ENCODE measurements at regions not wholly inside any gene's neighbourhood (a gene's known extent, or its start where the extent isn't known, plus 50 kb on each side); places are given as distances from the start of the nearest gene placed in this dataset.
A peak's percentile ranks its signal among the peaks of the same experiment; 100 is the strongest.
"Not testable (repeated sequence)": the region's sequence is repeated elsewhere in the genome, so short reads cannot be mapped to it uniquely, and the experiment has no call there.

DNA sequence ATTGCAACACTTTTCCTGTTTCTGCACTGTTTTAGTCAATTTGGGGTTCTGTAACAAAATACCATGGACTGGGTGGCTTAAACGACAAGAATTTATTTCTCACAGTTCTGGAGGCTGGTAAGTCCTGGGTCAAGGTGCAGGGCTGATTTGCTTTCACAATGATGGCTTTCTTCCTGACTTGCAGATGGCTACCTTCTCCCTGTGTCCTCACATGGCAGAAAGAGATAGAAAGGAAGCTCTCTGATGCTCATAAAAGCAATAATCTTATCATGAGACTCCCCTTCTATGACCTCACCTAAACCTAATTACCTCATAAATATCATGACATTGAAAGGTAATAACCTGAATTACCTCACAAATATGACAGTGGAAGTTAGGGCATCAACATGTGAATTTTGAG, 511.5 kb upstream of the CITED2 start:
- DNase-seq: no peak

DNA sequence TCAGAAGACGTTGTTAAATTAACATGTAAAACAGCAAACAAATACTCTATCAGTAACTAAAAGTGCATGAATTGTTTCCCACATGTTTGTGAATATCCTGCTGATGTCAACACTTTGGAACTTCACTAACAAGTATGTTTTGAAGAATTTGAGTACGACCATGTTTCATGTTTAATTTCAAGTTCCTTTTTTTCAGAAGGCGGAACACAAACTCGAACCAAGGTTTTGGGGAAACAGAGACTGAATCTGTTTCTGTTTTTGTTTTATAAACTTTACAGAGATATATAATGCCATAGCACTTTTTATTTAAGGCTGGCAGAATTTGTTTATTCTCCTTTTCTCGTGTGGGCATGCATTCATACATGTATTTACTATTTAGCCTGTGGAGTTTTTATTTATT, 509.3 kb upstream of the CITED2 start:
- no peak for DNase-seq

DNA sequence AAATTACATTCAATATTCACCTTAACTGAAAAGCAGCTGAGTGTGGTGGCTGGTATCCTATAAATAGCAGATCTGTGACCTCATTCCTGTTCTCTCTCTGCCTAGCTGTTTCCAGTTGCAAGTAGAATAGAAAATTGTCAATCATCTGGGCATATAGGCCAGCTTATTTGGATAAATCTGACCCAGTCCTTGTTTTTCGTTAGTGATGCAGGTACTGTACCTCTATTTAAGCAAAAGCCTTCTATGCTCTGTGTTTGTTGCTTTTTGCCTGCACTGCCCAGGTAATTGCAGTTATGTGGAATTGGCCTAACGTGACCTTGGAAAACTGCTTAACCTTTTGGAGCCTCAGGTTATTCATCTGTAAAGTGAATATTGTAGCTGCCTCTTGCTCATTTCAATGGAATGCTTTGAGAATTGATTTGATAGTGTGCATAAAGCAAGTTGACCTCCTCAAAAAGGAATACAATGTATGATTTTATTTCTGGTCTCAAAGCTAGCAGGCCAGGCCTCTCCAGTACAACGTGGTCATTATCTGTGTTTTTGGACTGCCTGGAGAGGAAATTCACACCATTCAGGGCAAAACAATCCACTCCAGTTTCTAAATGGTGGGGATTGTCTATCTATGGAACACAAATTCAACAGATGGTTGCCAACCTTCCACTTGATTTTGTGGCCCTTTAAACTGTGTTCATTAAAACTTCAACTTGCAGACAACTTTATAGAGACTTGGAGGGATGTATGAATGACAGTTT, 508.7 kb upstream of the CITED2 start:
- peak; percentile 14 for DNase-seq

DNA sequence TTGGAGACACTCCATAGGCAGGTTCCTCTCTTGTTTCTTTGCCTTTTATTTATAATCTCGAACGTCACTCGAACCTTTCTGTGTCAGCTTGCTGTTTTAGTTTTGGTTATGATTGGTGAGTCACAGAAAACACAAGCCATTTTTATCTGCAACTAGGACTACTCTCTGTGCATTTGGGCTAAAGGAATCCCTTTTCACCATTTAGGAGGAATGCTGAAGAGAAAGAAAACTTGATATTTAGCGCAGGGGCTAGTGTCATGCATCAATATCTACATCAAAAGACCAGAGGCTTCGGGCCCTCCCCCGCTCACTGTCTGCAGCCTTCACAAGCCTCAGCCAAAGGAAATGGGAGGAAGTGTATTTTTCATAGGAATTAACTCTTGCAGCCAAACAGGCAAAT, 507.8 kb upstream of the CITED2 start:
- no peak for DNase-seq

DNA sequence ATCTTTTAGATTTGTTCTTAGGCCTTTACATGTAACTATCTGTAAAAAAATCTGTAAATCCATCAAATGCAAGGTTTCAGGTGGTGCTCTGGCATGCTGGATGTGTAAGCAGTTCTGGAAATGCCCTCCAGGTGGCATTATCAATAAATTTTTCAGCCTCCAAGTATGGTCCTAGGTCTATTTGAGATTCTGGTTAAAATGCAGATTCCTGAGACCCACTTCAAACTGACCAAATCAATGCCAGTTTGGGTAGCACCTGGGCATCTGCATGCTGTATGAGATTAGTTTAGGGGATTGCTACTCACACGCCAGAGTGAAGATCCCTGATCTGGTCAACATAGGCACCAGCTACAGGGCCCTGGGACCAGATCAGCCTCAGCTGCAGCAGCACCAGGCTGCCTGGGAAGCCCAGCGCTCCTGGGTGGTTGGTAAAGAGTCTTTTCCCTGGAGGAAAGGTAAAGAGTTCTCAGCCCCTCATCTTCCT, 507.3 kb upstream of the CITED2 start:
- peak; percentile 43 for DNase-seq

DNA sequence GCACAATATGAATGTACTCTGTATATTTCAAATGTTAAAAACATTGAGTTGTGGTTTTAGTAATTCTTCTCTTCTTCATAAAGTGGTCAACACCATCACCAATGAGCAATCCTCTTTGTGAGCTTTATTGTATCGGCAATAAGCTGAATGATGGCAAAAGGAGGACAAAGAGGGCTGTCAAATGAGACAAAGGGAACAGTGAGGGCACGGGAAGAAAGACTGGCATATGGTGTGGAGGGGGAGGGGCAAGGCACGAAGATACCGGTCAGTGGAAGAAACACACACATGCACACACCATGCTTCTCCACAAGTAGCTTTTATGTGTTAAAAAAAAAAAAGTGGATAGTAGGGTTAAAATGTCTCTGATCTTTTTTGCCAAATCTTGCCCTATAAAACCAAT, 506.8 kb upstream of the CITED2 start:
- DNase-seq: no peak

DNA sequence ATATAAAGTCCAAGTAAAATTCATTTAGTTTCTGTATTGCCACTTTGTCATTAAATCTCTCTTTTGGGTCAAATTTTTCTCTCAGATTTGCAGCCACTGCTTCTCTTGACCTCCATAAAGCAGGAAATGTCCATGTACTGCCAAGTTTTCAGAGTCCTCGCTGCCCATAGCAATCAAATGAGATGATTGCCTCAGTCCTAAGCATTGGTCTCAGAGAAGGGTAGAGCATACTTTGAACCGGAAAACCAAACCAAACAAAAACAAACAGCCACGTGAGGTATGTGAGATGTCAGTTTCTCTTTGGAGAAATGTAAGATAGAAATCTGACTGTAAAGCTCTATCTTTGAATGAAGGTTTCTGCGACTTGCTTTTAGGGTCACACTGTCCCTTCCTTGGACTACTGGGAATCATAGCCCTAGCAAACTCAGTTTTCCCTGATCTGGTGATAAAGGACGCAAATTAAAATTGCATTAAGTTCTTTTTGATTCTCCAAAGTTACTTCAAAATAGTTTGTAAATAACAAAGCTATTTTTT, 505.4 kb upstream of the CITED2 start:
- no peak for DNase-seq

DNA sequence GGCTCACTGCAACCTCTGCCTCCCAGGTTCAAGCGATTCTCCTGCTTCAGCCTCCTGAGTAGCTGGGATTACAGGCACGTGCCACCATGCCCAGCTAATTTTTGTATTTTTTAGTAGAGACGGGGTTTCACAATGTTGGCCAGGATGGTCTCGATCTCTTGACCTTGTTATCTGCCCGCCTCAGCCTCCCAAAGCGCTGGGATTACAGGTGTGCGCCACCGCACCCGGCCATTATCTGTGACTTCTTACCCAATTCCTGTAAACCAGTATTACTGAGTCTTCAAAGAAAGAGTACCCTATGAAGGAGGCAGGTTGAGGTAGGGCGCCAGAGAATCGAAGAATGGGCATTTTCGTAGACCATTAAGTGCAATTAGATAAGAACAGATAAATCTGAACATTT, 504.8 kb upstream of the CITED2 start:
- not testable (repeated sequence) for DNase-seq

DNA sequence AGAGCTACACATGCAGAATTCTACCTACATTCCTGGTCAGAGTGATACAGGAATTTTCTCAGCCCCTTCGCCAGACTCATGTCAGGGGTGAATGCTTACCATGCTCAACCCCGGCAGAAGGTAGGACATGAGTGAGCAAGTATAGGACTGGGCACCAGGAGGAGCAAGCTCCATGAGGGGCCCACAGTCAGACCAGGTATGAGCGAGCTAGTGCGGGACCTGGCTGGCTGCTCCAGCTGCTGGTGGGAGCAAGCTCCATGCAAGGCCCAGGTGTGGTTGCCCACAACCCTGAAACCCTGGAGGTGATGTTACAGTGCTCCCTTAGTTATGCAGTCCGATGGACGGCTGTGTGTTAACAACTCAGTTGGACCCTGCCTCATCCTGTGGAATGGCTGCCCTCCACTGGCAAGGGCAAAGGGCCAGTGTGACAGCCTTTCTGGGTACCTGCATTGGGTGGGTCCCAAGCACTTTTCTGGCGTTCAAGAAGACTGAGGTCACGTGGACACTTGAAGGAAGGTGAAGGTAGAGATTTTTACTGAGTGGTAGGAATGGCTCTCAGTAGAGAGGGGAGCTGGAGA, 503.5 kb upstream of the CITED2 start:
- DNase-seq: no peak

DNA sequence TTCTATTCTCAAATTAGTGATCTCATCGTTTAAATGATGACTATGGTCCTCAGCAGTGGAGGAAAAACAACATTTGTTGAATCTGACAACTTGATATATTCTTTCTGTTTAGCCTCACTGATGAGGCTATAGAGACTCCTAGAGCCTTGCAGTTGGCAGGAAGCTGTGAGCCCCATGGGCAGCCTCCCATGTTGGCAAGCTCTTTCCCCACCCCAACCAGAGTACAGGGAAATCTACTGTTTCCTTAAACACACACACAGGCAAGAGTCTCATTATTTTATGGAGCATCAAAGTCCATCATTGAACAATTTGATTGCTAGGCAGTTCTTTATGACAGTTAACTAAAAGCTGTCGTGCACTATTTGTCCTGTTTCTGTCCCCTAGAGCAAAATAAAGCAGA, 498.2 kb upstream of the CITED2 start:
- DNase-seq: no peak

DNA sequence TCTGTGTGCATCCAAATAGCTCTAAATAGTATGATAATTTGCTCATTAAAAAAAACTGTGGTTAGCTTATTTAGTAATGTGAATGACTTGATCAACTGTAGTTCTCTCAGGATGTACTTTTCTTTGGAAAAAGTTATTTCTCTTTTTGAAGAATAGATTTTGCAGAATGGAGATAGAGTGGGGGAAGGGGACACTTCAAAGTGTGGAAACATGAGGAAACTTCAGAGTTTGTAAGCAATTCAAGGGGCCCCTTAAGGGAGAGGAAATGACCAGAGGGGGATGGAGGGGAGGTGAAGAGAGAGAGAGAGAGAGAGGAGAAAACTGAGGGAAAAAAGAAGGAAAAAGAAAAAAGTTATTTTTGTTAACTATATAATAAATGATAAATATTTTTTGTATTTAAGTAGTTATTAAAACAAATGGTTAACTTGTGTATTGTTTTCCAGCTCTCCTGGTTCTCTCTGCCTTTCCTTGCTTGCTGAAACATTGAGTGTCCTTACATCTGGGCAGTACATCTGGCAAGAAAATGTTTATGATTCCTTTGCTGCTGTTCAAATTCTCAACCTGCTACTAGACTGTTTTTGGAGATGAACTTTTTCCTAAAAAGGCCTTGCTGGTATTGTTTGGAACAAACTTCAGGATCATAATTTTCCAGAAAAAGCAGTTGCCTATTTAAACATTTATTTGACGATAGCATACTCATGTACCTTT, 497.5 kb upstream of the CITED2 start:
- no peak for DNase-seq

DNA sequence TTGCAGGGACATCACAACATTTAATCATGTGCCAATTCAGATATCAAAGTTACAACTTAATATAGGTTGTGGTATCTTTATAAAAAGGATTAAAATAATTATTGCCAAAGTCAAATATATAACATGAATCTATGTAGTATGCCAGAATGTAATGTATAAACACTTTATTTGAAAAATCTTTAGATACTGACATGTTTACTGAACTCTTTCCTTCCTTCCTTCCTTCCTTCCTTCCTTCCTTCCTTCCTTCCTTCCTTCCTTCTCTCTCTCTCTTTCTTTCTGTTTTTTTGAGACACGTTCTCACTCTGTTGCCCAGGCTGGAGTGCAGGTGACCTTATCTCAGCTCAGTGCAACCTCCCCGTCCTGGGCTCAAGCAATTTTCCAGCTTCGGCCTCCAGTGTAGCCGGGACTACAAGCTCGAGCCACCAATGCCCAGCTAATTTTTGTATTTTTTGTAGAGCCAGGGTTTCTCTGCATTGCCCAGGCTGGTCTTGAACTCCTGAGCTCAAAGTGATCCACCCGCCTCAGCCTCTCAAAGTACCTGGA, 496.8 kb upstream of the CITED2 start:
- DNase-seq: no peak

DNA sequence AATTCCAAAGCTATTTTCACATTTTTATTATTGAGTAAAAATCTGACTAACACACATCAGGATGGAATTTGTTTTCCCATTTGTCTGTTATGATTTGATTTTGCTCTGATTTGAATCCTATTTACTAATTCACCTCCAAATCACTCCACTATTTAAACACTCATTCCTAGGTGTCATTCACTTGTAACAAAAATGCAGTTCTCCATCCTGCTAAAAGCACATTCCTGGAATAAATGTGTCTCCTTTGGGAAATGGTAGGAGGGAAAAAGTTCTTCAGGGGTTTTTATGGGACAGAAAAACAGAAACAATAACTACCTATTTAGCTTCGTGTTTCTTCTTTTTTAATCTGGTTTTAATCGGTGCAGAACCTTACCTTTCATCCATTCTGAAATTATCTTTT, 494.1 kb upstream of the CITED2 start:
- no peak for DNase-seq

DNA sequence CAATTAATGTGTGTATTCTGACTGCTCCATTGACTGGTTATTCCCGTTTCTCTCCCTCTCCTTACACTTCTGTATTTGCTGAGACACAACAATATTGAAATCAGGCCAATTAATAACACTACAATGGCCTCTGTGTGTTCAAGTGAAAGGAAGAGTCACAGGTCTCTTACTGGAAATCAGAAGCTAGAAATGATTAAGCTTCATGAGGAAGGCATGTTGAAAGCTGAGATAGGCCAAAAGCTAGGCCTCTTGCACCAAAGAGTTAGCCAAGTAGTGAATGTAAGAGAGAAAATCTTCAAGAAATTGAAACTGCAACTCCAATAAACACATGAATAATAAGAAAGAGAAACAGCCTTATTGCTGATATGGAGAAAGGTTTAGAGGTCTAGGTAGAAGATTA, 489.5 kb upstream of the CITED2 start:
- no peak for DNase-seq

DNA sequence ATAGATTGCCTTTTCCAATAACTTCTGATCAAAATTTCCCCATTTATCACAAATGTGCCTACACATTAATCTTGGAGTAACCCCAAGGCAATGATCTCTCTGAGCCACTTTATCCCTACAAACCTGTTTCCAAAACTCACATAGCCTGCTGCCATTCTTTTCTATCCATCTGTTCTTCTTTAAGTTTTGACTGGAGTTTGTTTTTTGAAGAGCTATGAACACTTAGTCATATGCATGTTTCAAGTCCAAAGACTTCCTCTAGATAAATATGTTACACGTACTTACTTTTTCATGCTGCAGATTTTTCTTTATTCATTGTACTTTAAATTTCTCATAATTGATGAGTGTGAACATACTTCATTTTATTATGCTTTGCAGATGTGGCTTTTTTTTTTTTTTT, 488.9 kb upstream of the CITED2 start:
- no peak for DNase-seq

DNA sequence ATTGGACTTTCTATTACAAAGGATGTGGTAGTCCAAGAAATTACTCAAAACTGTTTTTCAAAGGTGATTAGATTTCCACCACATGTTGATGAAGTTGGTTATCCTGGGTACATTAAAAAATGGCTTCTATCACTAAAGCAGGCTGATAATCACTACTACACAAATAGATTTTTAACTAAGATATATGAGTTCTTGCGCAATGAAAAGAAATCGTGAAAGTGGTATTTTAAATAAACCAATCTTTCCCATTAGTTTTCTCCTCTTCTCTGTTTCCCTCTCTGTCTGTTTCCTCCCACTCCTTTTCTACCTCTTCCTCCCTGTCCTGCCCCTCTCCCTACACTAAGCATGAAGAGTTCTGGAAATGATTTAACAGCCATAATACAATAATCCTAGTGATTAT, 487.9 kb upstream of the CITED2 start:
- no peak for DNase-seq

DNA sequence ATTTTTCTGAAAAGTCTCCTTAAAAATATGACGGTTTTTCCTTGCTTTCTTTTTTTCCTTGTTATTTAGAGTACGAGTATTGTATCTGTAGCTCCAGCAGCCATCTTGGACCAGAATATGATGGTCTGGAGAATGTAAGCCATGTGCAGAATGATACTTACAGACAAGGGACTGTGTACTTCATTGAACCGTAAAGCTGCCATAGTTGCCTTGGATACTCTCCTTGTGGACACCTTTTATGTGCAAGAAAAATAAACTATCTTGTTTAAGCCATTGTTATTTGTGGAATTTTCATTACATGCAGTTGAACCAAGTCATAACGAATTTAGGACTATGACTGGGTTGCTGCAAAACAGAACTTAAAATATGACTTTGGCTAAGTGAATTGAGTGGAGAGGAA, 485.8 kb upstream of the CITED2 start:
- no peak for DNase-seq

DNA sequence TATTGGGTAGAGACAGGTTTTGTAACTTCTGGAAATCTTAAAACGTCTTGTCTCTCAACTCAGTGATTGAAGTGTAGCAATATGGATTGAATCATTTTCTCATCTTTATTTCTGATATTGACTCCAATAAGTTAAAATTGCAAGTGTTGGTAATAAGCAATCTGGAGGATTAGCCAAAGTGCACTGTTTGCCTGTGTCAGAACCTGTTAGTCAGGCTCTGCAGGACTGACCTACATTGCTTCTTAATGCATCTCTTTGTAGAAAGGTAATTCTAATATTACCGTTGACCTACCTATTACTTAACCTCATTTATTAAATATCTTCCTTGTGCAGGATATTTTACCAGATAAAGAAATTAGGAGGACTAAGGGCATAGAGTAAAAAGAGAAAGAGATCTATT, 484.0 kb upstream of the CITED2 start:
- DNase-seq: no peak

DNA sequence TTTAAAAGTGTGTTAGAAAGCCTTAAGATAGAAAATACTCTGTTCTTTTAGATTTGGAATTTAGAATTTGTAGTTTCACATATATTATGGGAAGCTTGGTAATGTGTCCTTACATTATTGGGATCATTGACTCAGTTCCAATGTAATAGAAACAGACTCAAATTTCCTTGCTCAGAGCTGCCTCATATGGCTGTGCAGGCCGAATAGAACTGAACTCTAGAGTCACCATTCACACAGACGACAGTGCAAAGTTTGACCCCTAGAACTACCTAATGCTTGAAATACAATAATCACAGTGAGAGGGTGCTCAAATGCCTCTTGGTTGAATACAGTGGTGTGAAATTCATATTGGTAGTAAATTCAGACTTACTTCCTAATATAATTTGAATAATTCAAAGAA, 482.7 kb upstream of the CITED2 start:
- DNase-seq: no peak

DNA sequence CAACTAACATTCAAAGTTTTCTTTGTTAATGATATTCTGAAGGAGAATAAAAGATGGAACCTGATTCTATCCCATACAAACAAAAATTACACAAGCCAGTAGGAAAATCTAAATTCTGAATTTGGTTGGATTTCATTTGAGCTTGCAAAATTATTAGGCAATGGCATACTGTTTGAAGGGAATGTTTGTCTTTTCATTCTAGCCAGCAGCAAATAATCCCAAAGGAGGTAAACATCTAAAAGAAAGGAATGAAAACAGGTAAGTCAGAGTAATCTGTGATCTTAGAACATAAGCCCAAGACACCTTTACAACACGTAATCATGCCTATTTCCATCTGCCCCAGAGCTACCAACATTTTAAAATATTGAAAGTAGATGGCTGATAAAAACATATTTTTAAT, 482.1 kb upstream of the CITED2 start:
- DNase-seq: no peak

DNA sequence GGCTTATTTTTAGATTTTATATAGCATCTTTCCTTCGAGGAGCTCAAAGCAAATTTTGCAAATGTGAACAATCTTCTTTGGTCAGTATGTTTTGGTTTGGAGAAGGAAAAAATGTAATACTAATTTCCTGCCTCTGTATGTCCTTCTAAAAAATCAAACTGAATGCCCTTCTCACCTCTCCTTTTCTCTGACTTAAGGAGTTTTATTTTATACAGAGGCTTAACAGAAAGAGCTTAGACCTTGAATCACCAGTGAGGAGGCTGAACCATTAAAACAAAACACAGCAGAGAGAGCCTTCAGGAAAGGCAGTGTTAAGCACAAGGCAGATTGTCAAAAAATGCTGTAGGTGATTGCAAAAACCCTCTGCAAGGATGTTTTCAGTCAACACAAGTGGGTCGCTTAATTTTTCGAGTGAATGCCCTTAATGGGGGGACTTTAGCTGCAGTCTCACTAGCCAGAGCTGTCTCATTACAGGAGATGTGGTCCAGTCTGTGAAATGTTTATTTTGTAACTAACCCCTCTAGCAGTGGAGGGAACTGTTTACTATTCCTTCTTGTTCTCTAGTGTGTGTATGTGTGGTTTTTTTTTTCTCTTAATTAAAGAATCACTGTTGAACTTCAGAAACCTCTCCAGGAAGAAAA, 481.3 kb upstream of the CITED2 start:
- no peak for DNase-seq

DNA sequence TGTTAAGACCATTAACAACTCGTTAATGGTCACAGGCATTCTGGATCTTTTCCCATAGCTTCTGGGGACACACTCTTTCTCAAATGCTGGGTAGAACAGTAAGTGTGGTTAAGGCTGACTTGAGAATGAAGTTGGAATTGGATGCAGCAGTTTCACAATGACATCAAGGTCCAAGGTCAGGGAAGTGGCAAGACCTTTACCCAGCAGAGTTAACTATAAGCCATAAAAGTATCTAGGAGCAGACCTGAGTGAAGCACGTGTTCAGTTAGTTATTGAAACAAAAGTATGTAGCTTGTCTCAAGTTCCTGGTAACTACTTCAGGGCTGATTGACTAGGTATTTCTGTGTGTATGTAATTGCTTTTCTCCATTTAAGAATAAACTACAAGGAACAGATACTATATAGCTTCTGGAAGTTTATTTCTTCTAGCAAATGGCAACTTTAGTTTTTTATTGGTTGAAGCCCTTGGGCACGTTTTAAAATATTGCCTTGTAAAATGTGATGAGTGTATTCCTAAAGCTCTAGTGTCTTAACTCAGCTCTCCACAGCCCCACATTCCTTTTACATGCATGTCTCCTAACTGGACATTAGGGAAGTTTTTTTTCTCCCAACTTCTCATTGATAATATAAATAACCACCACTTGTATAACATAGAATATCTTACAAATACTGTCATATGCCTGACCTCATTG, 479.0 kb upstream of the CITED2 start:
- DNase-seq: no peak

All from RPMI8226 (cell line).